Natural killer cell (primary cell): ENCODE measurements at regions not wholly inside any gene's neighbourhood (a gene's known extent, or its start where the extent isn't known, plus 50 kb on each side); places are given as distances from the start of the nearest gene placed in this dataset.

Experiments used
- ATAC-seq, 3 donors: fragments of 150-1000 bp in 2 of 3; fragments of 200-7000 bp in 1 of 3; cut with Tn5 transposase; 1 replicate in 1 of 3; 2 replicates in 2 of 3; pipeline ENCODE4 v1.10.0; 2021; ENCODE audit warnings: mild to moderate bottlenecking in 2 of 3, moderate library complexity in 2 of 3
- DNase-seq, 2 donors: peaks; one replicate each; pipeline versions ENCODE4 v3.0.0 to v3.0.0-alpha.2; 2013 to 2021; ENCODE audit warnings: mixed read lengths in 1 of 2
- H3K27ac ChIP-seq: one replicate; pipeline ENCODE4 v1.5.1; 2013; ENCODE audit warnings: mild to moderate bottlenecking, low read length
- H3K27me3 ChIP-seq: one replicate; pipeline ENCODE4 v1.6.1; 2013; ENCODE audit warnings: low read length; ENCODE audit not compliant: control insufficient read depth, insufficient read depth
- H3K36me3 ChIP-seq: one replicate; pipeline ENCODE4 v1.6.1; 2013; ENCODE audit warnings: low read length; ENCODE audit not compliant: control insufficient read depth, insufficient read depth
- H3K4me1 ChIP-seq: one replicate; pipeline ENCODE4 v1.6.1; 2013; ENCODE audit warnings: low read length; ENCODE audit not compliant: control insufficient read depth, insufficient read depth
- H3K4me3 ChIP-seq: one replicate; pipeline ENCODE4 v1.5.1; 2013; ENCODE audit warnings: low read length
- H3K9me3 ChIP-seq: one replicate; pipeline ENCODE4 v1.6.1; 2013; ENCODE audit warnings: low read length; ENCODE audit not compliant: control insufficient read depth, insufficient read depth
- H3K27ac Mint-ChIP-seq, 2 donors: one replicate each; pipeline ENCODE4 v1.8.0; 2022; ENCODE audit warnings: mild to moderate bottlenecking in 2 of 2, mixed read lengths in 2 of 2, moderate library complexity in 1 of 2
- H3K27me3 Mint-ChIP-seq, 2 donors: one replicate each; pipeline ENCODE4 v1.8.0; 2022; ENCODE audit warnings: low read depth in 2 of 2, mixed read lengths in 2 of 2
- H3K36me3 Mint-ChIP-seq: one replicate; pipeline ENCODE4 v1.8.0; 2022; ENCODE audit warnings: mixed read lengths
- H3K4me1 Mint-ChIP-seq, 2 donors: one replicate each; pipeline ENCODE4 v1.8.0; 2022; ENCODE audit warnings: mixed read lengths in 2 of 2
- H3K4me3 Mint-ChIP-seq: one replicate; pipeline ENCODE4 v1.8.0; 2022; ENCODE audit warnings: mild to moderate bottlenecking, moderate library complexity, mixed read lengths
- H3K9me3 Mint-ChIP-seq, 2 donors: one replicate each; pipeline ENCODE4 v1.8.0; 2022; ENCODE audit warnings: mixed read lengths in 2 of 2
- WGBS: methylation state at CpG from one replicate; pipeline ENCODE4 v1.1.7; 2013; ENCODE audit warnings: missing lambda C conversion rate; ENCODE audit not compliant: insufficient coverage; 5-methylcytosine and 5-hydroxymethylcytosine counted together
- intact Hi-C: fragments of 100-400 bp; cut with micrococcal nuclease; formaldehyde crosslinking; loops from one replicate; pipeline ENCODE4 v1.14.2; 2022
- TF ChIP-seq, protein P1 (sequence below): fragments of 200-600 bp; IDR thresholded peaks from one replicate; pipeline ENCODE4 v1.8.0; 2022; ENCODE audit warnings: antibody characterized with exemption

DNA sequence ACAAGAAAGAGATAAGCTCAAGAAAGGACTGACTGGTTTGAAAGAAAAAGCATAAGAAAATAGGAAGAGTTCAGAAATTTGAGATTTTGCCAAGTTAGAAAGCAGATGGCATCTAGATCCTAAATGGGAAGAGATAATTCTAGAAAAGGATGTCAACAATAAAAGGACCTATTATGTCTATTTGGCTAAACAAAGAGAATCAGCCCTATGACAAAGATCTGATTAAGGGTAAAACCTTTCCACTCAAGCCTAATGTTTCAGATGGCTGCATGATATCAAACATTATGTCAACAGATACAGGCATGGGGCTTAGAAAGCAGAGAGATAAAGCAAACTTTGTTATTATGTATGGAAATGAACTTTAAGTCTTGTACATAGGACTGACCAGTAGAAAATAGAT is 465.0 kb upstream of the TRIB2 start:
- no peak overlapping the region for H3K4me3 ChIP-seq
- H3K4me1 ChIP-seq, result no peaks in the 10 kb centered on the region
- H3K36me3 Mint-ChIP-seq, result no peaks in the 10 kb centered on the region
- TF ChIP-seq, protein P1, sequence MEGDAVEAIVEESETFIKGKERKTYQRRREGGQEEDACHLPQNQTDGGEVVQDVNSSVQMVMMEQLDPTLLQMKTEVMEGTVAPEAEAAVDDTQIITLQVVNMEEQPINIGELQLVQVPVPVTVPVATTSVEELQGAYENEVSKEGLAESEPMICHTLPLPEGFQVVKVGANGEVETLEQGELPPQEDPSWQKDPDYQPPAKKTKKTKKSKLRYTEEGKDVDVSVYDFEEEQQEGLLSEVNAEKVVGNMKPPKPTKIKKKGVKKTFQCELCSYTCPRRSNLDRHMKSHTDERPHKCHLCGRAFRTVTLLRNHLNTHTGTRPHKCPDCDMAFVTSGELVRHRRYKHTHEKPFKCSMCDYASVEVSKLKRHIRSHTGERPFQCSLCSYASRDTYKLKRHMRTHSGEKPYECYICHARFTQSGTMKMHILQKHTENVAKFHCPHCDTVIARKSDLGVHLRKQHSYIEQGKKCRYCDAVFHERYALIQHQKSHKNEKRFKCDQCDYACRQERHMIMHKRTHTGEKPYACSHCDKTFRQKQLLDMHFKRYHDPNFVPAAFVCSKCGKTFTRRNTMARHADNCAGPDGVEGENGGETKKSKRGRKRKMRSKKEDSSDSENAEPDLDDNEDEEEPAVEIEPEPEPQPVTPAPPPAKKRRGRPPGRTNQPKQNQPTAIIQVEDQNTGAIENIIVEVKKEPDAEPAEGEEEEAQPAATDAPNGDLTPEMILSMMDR, result no peak
- no peaks in the 10 kb centered on the region for H3K27me3 ChIP-seq
- H3K4me1 Mint-ChIP-seq, result peaks cover 0 to 4% of the 10 kb centered on the region in 2 donors
- H3K27ac Mint-ChIP-seq, result no peak overlapping the region
- no peak for DNase-seq
- intact Hi-C loops, result no loop called here
- peaks cover 6 to 10% of the 10 kb centered on the region in 2 donors for H3K27me3 Mint-ChIP-seq
- H3K9me3 ChIP-seq, result no peaks in the 10 kb centered on the region
- H3K9me3 Mint-ChIP-seq, result peaks cover 0 to 2% of the 10 kb centered on the region in 2 donors
- no peak for ATAC-seq
- H3K4me3 Mint-ChIP-seq, result no peak overlapping the region
- no peak overlapping the region for H3K27ac ChIP-seq
- no peaks in the 10 kb centered on the region for H3K36me3 ChIP-seq

DNA sequence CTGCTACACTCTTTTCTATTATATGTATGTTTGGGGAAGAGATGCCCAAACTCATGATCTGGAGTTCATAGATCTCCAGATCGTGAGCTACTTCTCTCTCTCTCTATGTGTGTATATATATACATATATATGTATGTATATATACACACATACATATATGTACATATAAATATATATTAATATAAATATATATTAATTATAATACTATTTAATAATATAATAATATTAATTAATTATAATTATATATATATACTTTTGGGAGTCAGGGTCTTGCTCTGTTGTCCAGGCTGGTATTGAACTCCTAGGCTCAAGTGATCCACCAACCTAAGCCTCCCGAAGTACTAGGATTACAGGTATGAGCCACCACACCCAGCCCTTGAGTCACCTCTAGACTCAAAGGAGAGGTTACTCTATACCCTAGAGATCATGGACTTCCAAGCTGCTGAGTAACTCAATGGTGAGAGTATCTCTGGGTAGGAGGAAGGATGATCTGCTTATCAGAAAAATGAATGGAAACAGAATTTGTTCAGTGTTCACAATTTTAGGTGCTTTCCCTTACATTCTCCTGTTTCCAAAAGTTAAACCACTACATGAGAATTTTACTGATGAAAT is 463.5 kb upstream of the TRIB2 start:
- 89% methylated on average over 1 of the region's 2 CpGs for WGBS
- intact Hi-C loops, result no loop called here
- Histone ChIP-seq H3K27me3 (no peaks in the 10 kb centered on the region), H3K36me3 (no peaks in the 10 kb centered on the region), H3K27ac (no peak overlapping the region), H3K9me3 (no peaks in the 10 kb centered on the region), H3K4me1 (no peaks in the 10 kb centered on the region), H3K4me3 (no peak overlapping the region)
- Mint-ChIP-seq H3K36me3 (no peaks in the 10 kb centered on the region), H3K9me3 (peaks cover 0 to 2% of the 10 kb centered on the region in 2 donors), H3K4me3 (no peak overlapping the region), H3K27me3 (peaks cover 6 to 8% of the 10 kb centered on the region in 2 donors), H3K4me1 (peaks cover 0 to 4% of the 10 kb centered on the region in 2 donors), H3K27ac (no peak overlapping the region)
- DNase-seq (no peak), ATAC-seq (no peak)
- TF ChIP-seq, protein P1, result no peak

DNA sequence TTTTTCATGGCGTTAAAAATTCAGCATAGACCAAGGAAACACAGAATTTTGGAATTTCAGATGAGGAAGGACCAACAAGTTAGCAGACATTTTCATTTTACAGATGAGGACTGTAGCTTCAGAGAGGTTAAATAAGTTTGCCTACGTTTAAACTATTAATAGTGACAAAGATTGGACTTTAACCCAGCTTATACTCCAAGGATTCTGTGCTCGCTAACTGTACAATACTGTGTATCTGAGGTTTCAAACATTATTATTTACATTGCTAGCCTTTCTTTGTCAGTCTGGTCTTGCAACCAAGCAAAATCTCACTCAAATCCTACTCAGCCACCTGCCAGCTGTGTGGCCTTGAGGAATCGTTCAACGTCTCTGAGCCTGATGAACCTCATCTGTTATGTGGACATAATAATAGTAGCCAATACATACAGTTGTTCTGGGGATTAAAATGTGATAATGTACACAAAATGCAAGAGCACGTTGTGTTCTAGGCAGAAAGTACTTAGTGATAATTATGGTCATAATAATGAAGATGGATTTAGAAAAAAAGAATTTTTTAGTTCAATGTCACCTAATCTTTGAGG is 462.4 kb upstream of the TRIB2 start:
- Histone ChIP-seq H3K27me3 (no peaks in the 10 kb centered on the region), H3K4me1 (no peaks in the 10 kb centered on the region), H3K27ac (no peak overlapping the region), H3K9me3 (no peaks in the 10 kb centered on the region), H3K36me3 (no peaks in the 10 kb centered on the region), H3K4me3 (no peak overlapping the region)
- no peak for DNase-seq
- H3K9me3 Mint-ChIP-seq, result peaks cover 0 to 2% of the 10 kb centered on the region in 2 donors
- TF ChIP-seq, protein P1, result no peak
- no peak overlapping the region for H3K4me3 Mint-ChIP-seq
- H3K4me1 Mint-ChIP-seq, result peaks cover 0 to 4% of the 10 kb centered on the region in 2 donors
- WGBS, result 92% methylated on average over 4 of the region's 6 CpGs
- intact Hi-C loops, result no loop called here
- peaks cover 6 to 8% of the 10 kb centered on the region in 2 donors for H3K27me3 Mint-ChIP-seq
- no peak for ATAC-seq
- no peaks in the 10 kb centered on the region for H3K36me3 Mint-ChIP-seq
- no peak overlapping the region for H3K27ac Mint-ChIP-seq

DNA sequence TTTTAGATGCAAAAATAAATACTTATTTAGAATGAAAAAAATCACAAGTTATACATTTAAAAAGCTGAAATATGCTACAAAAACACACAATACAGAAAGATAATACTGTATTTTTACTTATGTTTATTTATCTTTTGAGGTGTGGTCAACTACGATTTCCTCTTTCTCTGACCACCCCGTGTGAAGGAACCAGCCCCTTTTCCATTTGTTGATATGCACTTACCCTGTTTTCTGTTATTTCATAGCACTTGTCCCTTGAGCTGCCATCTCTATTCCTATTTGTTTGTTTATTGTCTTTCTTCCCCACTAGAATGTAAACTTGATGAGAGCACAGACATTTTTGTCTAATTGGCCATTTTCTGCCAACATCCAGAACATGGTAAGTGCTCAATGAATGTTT is 460.5 kb upstream of the TRIB2 start:
- WGBS, result 22% methylated on average over 1 of the region's 2 CpGs
- Histone ChIP-seq H3K4me3 (no peak overlapping the region), H3K36me3 (no peaks in the 10 kb centered on the region), H3K27me3 (no peaks in the 10 kb centered on the region), H3K27ac (no peak overlapping the region), H3K9me3 (no peaks in the 10 kb centered on the region), H3K4me1 (no peaks in the 10 kb centered on the region)
- Mint-ChIP-seq H3K27me3 (peaks cover 0 to 12% of the 10 kb centered on the region in 2 donors), H3K9me3 (no peaks in the 10 kb centered on the region), H3K36me3 (no peaks in the 10 kb centered on the region), H3K4me3 (no peak overlapping the region), H3K4me1 (peaks cover 0 to 4% of the 10 kb centered on the region in 2 donors), H3K27ac (no peak overlapping the region)
- DNase-seq, result no peak
- intact Hi-C loops, result no loop called here
- TF ChIP-seq, protein P1, result no peak
- ATAC-seq, result no peak
